ENCODE measurements at regions not wholly inside any gene's neighbourhood (a gene's known extent, or its start where the extent isn't known, plus 50 kb on each side); places are given as distances from the start of the nearest gene placed in this dataset.

- RAD21 ChIA-PET (ENCODE audit: low non-redundant PET in 1 of 2, low total read pairs in 2 of 2, uncharacterized antibody in 2 of 2, unreplicated experiment in 2 of 2) = no interaction called here
- H3K36me3 ChIP-seq (ENCODE audit: control insufficient read depth in 1 of 2, insufficient read depth in 2 of 2, low read length in 2 of 2) = no peaks in the 10 kb centered on the region
- BruUV-seq (replicated peaks) = no TSS peak
- POLR2A ChIA-PET = no interaction called here
- H2AFZ ChIP-seq (ENCODE audit: low read depth, low read length, poor library complexity, severe bottlenecking) = no peak overlapping the region
- H3K9me2 ChIP-seq (ENCODE audit: insufficient read depth) = no peaks in the 10 kb centered on the region
- H3K4me2 ChIP-seq (ENCODE audit: low read length) = no peak overlapping the region
- CTCF ChIA-PET = interaction anchor here (3.3 kb wide), 1 partner anchor 22 kb away, joined by 10 read pairs; no protein-coding TSS in a partner anchor
- no peaks in the 10 kb centered on the region for H3K4me1 ChIP-seq (ENCODE audit: control insufficient read depth in 1 of 2, insufficient read depth in 2 of 2, low read length in 2 of 2)
- no peaks in the 10 kb centered on the region for H3K27me3 ChIP-seq (ENCODE audit: insufficient read depth, low read length)
- TF ChIP-seq JUND (IDR thresholded peaks at IDR 0.05) = no peak
- no peak overlapping the region for H3K4me3 ChIP-seq (replicated peaks in 1 of 2; ENCODE audit: low read depth in 1 of 2, low read length in 2 of 2)
- intact Hi-C loops (cut with micrococcal nuclease) = no loop called here
- H3K9me3 ChIP-seq (ENCODE audit: control insufficient read depth in 1 of 2, insufficient read depth in 1 of 2, low read depth in 1 of 2, low read length in 2 of 2) = no peaks in the 10 kb centered on the region
- H3K27ac ChIP-seq (ENCODE audit: low read depth, low read length) = no peak overlapping the region
- no peak for DNase-seq (ENCODE audit: low read depth, low spot score)
- no peak overlapping the region for H3K9ac ChIP-seq (ENCODE audit: low read length)
- no peak for ATAC-seq
- H3K79me2 ChIP-seq (ENCODE audit: insufficient read depth, low read length) = no peaks in the 10 kb centered on the region
- H4K20me1 ChIP-seq (ENCODE audit: insufficient read depth) = no peaks in the 10 kb centered on the region
Measured at GRCh38 chr1:116463730-116464129, 90.7 kb downstream of the ATP1A1 start.

All from HCT116 (cell line).